ENCODE measurements at regions not wholly inside any gene's neighbourhood (a gene's known extent, or its start where the extent isn't known, plus 50 kb on each side); places are given as distances from the start of the nearest gene placed in this dataset.
A peak's percentile ranks its signal among the peaks of the same experiment; 100 is the strongest.

- in situ Hi-C loops (cut with HindIII; ENCODE audit: low pct_unique_long_range_greater_than_20kb, low sequenced_read_pairs) = no loop called here
- DNase-seq (ENCODE audit: low read depth, low spot score) = no peak
Measured at GRCh38 chr2:225173909-225174308, 131.6 kb upstream of the DOCK10 start.

GRCh38 chr2:225171350-225171749, 129.1 kb upstream of the DOCK10 start:
- in situ Hi-C loops (cut with HindIII; ENCODE audit: low pct_unique_long_range_greater_than_20kb, low sequenced_read_pairs) = no loop called here
- DNase-seq (ENCODE audit: low read depth, low spot score) = no peak

GRCh38 chr2:225170162-225170561, 127.9 kb upstream of the DOCK10 start:
- DNase-seq (ENCODE audit: low read depth, low spot score) = no peak
- in situ Hi-C loops (cut with HindIII; ENCODE audit: low pct_unique_long_range_greater_than_20kb, low sequenced_read_pairs) = no loop called here

GRCh38 chr2:225169396-225169795, 127.1 kb upstream of the DOCK10 start:
- no peak for DNase-seq (ENCODE audit: low read depth, low spot score)
- in situ Hi-C loops (cut with HindIII; ENCODE audit: low pct_unique_long_range_greater_than_20kb, low sequenced_read_pairs) = no loop called here

GRCh38 chr2:225165052-225165451, 122.8 kb upstream of the DOCK10 start:
- in situ Hi-C loops (cut with HindIII; ENCODE audit: low pct_unique_long_range_greater_than_20kb, low sequenced_read_pairs) = no loop called here
- no peak for DNase-seq (ENCODE audit: low read depth, low spot score)

GRCh38 chr2:225164401-225165050, 122.3 kb upstream of the DOCK10 start:
- in situ Hi-C loops (cut with HindIII; ENCODE audit: low pct_unique_long_range_greater_than_20kb, low sequenced_read_pairs) = no loop called here
- DNase-seq (ENCODE audit: low read depth, low spot score) = no peak

- in situ Hi-C loops (cut with HindIII; ENCODE audit: low pct_unique_long_range_greater_than_20kb, low sequenced_read_pairs) = no loop called here
- no peak for DNase-seq (ENCODE audit: low read depth, low spot score)
Measured at GRCh38 chr2:225158360-225158759, 116.1 kb upstream of the DOCK10 start.

- no peak for DNase-seq (ENCODE audit: low read depth, low spot score)
- in situ Hi-C loops (cut with HindIII; ENCODE audit: low pct_unique_long_range_greater_than_20kb, low sequenced_read_pairs) = no loop called here
Measured at GRCh38 chr2:225156853-225157451, 114.7 kb upstream of the DOCK10 start.

- no peak for DNase-seq (ENCODE audit: low read depth, low spot score)
- in situ Hi-C loops (cut with HindIII; ENCODE audit: low pct_unique_long_range_greater_than_20kb, low sequenced_read_pairs) = no loop called here
Measured at GRCh38 chr2:225140723-225141122, 98.5 kb upstream of the DOCK10 start.

- in situ Hi-C loops (cut with HindIII; ENCODE audit: low pct_unique_long_range_greater_than_20kb, low sequenced_read_pairs) = no loop called here
- DNase-seq (ENCODE audit: low read depth, low spot score) = no peak
Measured at GRCh38 chr2:225137971-225138370, 95.7 kb upstream of the DOCK10 start.

- in situ Hi-C loops (cut with HindIII; ENCODE audit: low pct_unique_long_range_greater_than_20kb, low sequenced_read_pairs) = no loop called here
- no peak for DNase-seq (ENCODE audit: low read depth, low spot score)
Measured at GRCh38 chr2:225136552-225136951, 94.3 kb upstream of the DOCK10 start.

- in situ Hi-C loops (cut with HindIII; ENCODE audit: low pct_unique_long_range_greater_than_20kb, low sequenced_read_pairs) = no loop called here
Measured at GRCh38 chr2:225131898-225132297, 89.6 kb upstream of the DOCK10 start.

GRCh38 chr2:225130093-225130492, 87.8 kb upstream of the DOCK10 start:
- in situ Hi-C loops (cut with HindIII; ENCODE audit: low pct_unique_long_range_greater_than_20kb, low sequenced_read_pairs) = no loop called here
- no peak for DNase-seq (ENCODE audit: low read depth, low spot score)

More at GRCh38 chr2:225131898-225132297, 89.6 kb upstream of the DOCK10 start:
- no peak for DNase-seq (ENCODE audit: low read depth, low spot score)

- no peak for DNase-seq (ENCODE audit: low read depth, low spot score)
- in situ Hi-C loops (cut with HindIII; ENCODE audit: low pct_unique_long_range_greater_than_20kb, low sequenced_read_pairs) = no loop called here
Measured at GRCh38 chr2:225124311-225125017, 82.2 kb upstream of the DOCK10 start.

GRCh38 chr2:225122583-225123486, 80.6 kb upstream of the DOCK10 start:
- in situ Hi-C loops (cut with HindIII; ENCODE audit: low pct_unique_long_range_greater_than_20kb, low sequenced_read_pairs) = no loop called here
- DNase-seq (ENCODE audit: low read depth, low spot score) = peak; percentile 36

GRCh38 chr2:225122007-225122406, 79.7 kb upstream of the DOCK10 start:
- in situ Hi-C loops (cut with HindIII; ENCODE audit: low pct_unique_long_range_greater_than_20kb, low sequenced_read_pairs) = no loop called here
- DNase-seq (ENCODE audit: low read depth, low spot score) = no peak

- in situ Hi-C loops (cut with HindIII; ENCODE audit: low pct_unique_long_range_greater_than_20kb, low sequenced_read_pairs) = no loop called here
- DNase-seq (ENCODE audit: low read depth, low spot score) = peak; percentile 40
Measured at GRCh38 chr2:225120186-225120585, 77.9 kb upstream of the DOCK10 start.
